ENCODE measurements at regions not wholly inside any gene's neighbourhood (a gene's known extent, or its start where the extent isn't known, plus 50 kb on each side); places are given as distances from the start of the nearest gene placed in this dataset.

GRCh38 chr9:82581935-82582334, 481.0 kb downstream of the RASEF start:
- Histone ChIP-seq H2AFZ (ENCODE audit: low read depth, low read length) (no peak overlapping the region), H3K27ac (ENCODE audit: low read length) (no peak overlapping the region), H3K9me2 (ENCODE audit: insufficient read depth, low read length) (no peaks in the 10 kb centered on the region), H4K20me1 (ENCODE audit: insufficient read depth) (no peaks in the 10 kb centered on the region), H3K79me2 (replicated peaks; ENCODE audit: insufficient read depth, low read length) (no peaks in the 10 kb centered on the region), H3K4me3 (ENCODE audit: low read length) (no peak overlapping the region), H3K9me3 (ENCODE audit: low read length) (peaks cover 3% of the 10 kb centered on the region), H3K4me2 (ENCODE audit: low read length) (no peak overlapping the region), H3F3A (ENCODE audit: insufficient read depth, low read length, poor library complexity, severe bottlenecking) (no peaks in the 10 kb centered on the region), H3K27me3 (ENCODE audit: insufficient read depth, low read depth, low read length) (no peaks in the 10 kb centered on the region), H3K36me3 (ENCODE audit: insufficient read depth, low read length) (no peaks in the 10 kb centered on the region), H3K9ac (ENCODE audit: low read length) (no peak overlapping the region)
- no peak for TF ChIP-seq POLR2AphosphoS5 (IDR thresholded peaks at IDR 0.05)
- TF ChIP-seq SMC3 (conservative IDR thresholded peaks at IDR 0.05; ENCODE audit: poor library complexity): no peak
- TF ChIP-seq EZH2 (IDR thresholded peaks at IDR 0.05; ENCODE audit: borderline replicate concordance, insufficient read depth, low read length, poor library complexity, severe bottlenecking): no peak
- TF ChIP-seq EP300 (conservative IDR thresholded peaks at IDR 0.05; ENCODE audit: poor library complexity, severe bottlenecking): no peak
- TF ChIP-seq REST (IDR thresholded peaks at IDR 0.05; ENCODE audit: borderline replicate concordance): no peak
- TF ChIP-seq TAF1 (IDR thresholded peaks at IDR 0.05; ENCODE audit: low read depth): no peak
- TF ChIP-seq, protein P1, sequence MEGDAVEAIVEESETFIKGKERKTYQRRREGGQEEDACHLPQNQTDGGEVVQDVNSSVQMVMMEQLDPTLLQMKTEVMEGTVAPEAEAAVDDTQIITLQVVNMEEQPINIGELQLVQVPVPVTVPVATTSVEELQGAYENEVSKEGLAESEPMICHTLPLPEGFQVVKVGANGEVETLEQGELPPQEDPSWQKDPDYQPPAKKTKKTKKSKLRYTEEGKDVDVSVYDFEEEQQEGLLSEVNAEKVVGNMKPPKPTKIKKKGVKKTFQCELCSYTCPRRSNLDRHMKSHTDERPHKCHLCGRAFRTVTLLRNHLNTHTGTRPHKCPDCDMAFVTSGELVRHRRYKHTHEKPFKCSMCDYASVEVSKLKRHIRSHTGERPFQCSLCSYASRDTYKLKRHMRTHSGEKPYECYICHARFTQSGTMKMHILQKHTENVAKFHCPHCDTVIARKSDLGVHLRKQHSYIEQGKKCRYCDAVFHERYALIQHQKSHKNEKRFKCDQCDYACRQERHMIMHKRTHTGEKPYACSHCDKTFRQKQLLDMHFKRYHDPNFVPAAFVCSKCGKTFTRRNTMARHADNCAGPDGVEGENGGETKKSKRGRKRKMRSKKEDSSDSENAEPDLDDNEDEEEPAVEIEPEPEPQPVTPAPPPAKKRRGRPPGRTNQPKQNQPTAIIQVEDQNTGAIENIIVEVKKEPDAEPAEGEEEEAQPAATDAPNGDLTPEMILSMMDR (IDR thresholded peaks at IDR 0.05; ENCODE audit: poor library complexity, severe bottlenecking): no peak
- no peak for TF ChIP-seq RAD21 (conservative IDR thresholded peaks at IDR 0.05)

DNA sequence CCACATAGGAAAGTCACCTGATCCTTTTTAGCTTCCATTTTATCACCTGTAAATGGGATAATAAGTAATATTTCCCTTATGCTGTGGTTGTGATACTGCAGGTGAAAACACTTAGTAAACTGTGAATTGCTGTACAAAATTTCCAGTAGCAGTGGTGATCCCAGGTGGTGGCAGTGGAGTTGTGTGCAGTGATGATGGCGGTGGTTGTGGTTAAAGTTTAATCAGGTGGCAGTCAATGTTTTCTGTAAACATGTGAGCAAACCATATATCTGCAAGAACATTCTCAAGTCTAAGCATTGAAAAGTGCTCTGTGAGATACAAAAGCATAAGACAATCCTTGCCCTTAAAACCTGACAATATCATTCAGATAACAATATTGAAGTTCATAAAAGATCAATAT, 480.2 kb downstream of the RASEF start:
- Histone ChIP-seq H3K9me3 (ENCODE audit: low read length) (peaks cover 3% of the 10 kb centered on the region), H3K79me2 (replicated peaks; ENCODE audit: insufficient read depth, low read length) (no peaks in the 10 kb centered on the region), H3K4me2 (ENCODE audit: low read length) (no peak overlapping the region), H3K36me3 (ENCODE audit: insufficient read depth, low read length) (no peaks in the 10 kb centered on the region), H2AFZ (ENCODE audit: low read depth, low read length) (no peak overlapping the region), H3K9me2 (ENCODE audit: insufficient read depth, low read length) (no peaks in the 10 kb centered on the region), H3K4me3 (ENCODE audit: low read length) (no peak overlapping the region), H4K20me1 (ENCODE audit: insufficient read depth) (no peaks in the 10 kb centered on the region), H3K27ac (ENCODE audit: low read length) (no peak overlapping the region), H3F3A (ENCODE audit: insufficient read depth, low read length, poor library complexity, severe bottlenecking) (no peaks in the 10 kb centered on the region), H3K27me3 (ENCODE audit: insufficient read depth, low read depth, low read length) (no peaks in the 10 kb centered on the region), H3K9ac (ENCODE audit: low read length) (no peak overlapping the region)
- TF ChIP-seq MXI1 (conservative IDR thresholded peaks at IDR 0.05; ENCODE audit: poor library complexity, severe bottlenecking): no peak
- TF ChIP-seq POLR2AphosphoS5 (IDR thresholded peaks at IDR 0.05): no peak
- no peak for TF ChIP-seq RAD21 (conservative IDR thresholded peaks at IDR 0.05)
- no peak for TF ChIP-seq REST (IDR thresholded peaks at IDR 0.05; ENCODE audit: borderline replicate concordance)
- no peak for TF ChIP-seq TAF1 (IDR thresholded peaks at IDR 0.05; ENCODE audit: low read depth)
- no peak for TF ChIP-seq SMC3 (conservative IDR thresholded peaks at IDR 0.05; ENCODE audit: poor library complexity)
- TF ChIP-seq EZH2 (IDR thresholded peaks at IDR 0.05; ENCODE audit: borderline replicate concordance, insufficient read depth, low read length, poor library complexity, severe bottlenecking): no peak
- TF ChIP-seq, protein P1 (IDR thresholded peaks at IDR 0.05; ENCODE audit: poor library complexity, severe bottlenecking): no peak
- no peak for TF ChIP-seq EP300 (conservative IDR thresholded peaks at IDR 0.05; ENCODE audit: poor library complexity, severe bottlenecking)
